IMR-90 (cell line): ENCODE measurements at regions not wholly inside any gene's neighbourhood (a gene's known extent, or its start where the extent isn't known, plus 50 kb on each side); places are given as distances from the start of the nearest gene placed in this dataset.

Experiments used
- ATAC-seq: fragments of 200-7000 bp; cut with Tn5 transposase; 2 replicates; pipeline ENCODE4 v1.9.1; 2020; ENCODE audit warnings: low read depth, mild to moderate bottlenecking, moderate library complexity
- BruUV-seq: library from RNA; stranded (reverse); fragments of 400-500 nt; replicated peaks from 2 replicates; lab custom pipeline; 2021; lab: Mats Ljungman, UMichigan
- CTCF ChIA-PET: fragments of 300-600 bp; formaldehyde crosslinking; extraction: SDS; loops from one replicate; lab custom pipeline; 2021; ENCODE audit warnings: antibody characterized with exemption; lab: Yijun Ruan, JAX
- POLR2A ChIA-PET: fragments of 300-600 bp; sonication (Branson Sonifier 250); formaldehyde crosslinking; loops from one replicate; lab custom pipeline; 2022; ENCODE audit warnings: antibody characterized with exemption; ENCODE audit not compliant: unreplicated experiment; lab: Charles Lee
- DNase-seq: peaks from one replicate; pipeline ENCODE4 v3.0.0; 2013
- H2AFZ ChIP-seq: replicated peaks from 2 replicates; pipeline ENCODE3; 2013; ENCODE audit warnings: low read length, mild to moderate bottlenecking; ENCODE audit not compliant: poor library complexity
- H2AK5ac ChIP-seq: 2 replicates; pipeline ENCODE4 v1.6.1; 2013; ENCODE audit warnings: low read depth, low read length, inconsistent platforms
- H2AK9ac ChIP-seq: replicated peaks from 2 replicates; pipeline ENCODE3; 2013; ENCODE audit warnings: mild to moderate bottlenecking, low read depth, low read length, moderate library complexity; ENCODE audit not compliant: poor library complexity
- H2BK120ac ChIP-seq: 2 replicates; pipeline ENCODE4 v1.6.1; 2013; ENCODE audit warnings: low read depth, low read length, inconsistent platforms
- H2BK15ac ChIP-seq: 3 replicates; pipeline ENCODE4 v1.6.1; 2013; ENCODE audit warnings: low read depth, low read length, inconsistent platforms
- H2BK20ac ChIP-seq: 2 replicates; pipeline ENCODE4 v1.6.1; 2013; ENCODE audit warnings: low read depth, mild to moderate bottlenecking, inconsistent platforms, low read length, moderate library complexity
- H2BK5ac ChIP-seq: 2 replicates; pipeline ENCODE4 v1.6.1; 2013; ENCODE audit warnings: mild to moderate bottlenecking, low read depth, low read length, inconsistent platforms; ENCODE audit not compliant: poor library complexity, severe bottlenecking
- H3K14ac ChIP-seq: replicated peaks from 2 replicates; pipeline ENCODE4 v1.6.1; 2013; ENCODE audit warnings: low read depth, low read length, inconsistent platforms
- H3K18ac ChIP-seq: 2 replicates; pipeline ENCODE4 v1.6.1; 2013; ENCODE audit warnings: low read depth, low read length, control low read depth
- H3K23ac ChIP-seq: 2 replicates; pipeline ENCODE4 v1.6.1; 2013; ENCODE audit warnings: low read depth, low read length, inconsistent platforms
- H3K27ac ChIP-seq: 2 replicates; pipeline ENCODE4 v1.5.1; 2013; ENCODE audit warnings: mild to moderate bottlenecking, control low read depth, low read length; ENCODE audit not compliant: insufficient read depth
- H3K27me3 ChIP-seq: 2 replicates; pipeline ENCODE4 v1.6.1; 2013; ENCODE audit warnings: low read length; ENCODE audit not compliant: control insufficient read depth, insufficient read depth
- H3K36me3 ChIP-seq: 2 replicates; pipeline ENCODE4 v1.6.1; 2013; ENCODE audit warnings: low read length, mixed read lengths; ENCODE audit not compliant: control insufficient read depth, insufficient read depth
- H3K4ac ChIP-seq: 2 replicates; pipeline ENCODE4 v1.6.1; 2013; ENCODE audit warnings: low read depth, low read length, inconsistent platforms
- H3K4me1 ChIP-seq: 2 replicates; pipeline ENCODE4 v1.6.1; 2013; ENCODE audit warnings: low read length, mixed read lengths; ENCODE audit not compliant: control insufficient read depth, insufficient read depth
- H3K4me2 ChIP-seq: 2 replicates; pipeline ENCODE4 v1.6.1; 2013; ENCODE audit warnings: low read depth, mild to moderate bottlenecking, control low read depth, low read length, moderate library complexity
- H3K4me3 ChIP-seq: 2 replicates; pipeline ENCODE4 v1.5.1; 2013; ENCODE audit warnings: low read depth, mild to moderate bottlenecking, control low read depth, low read length, moderate library complexity; ENCODE audit not compliant: insufficient read depth
- H3K56ac ChIP-seq: 2 replicates; pipeline ENCODE4 v1.6.1; 2013; ENCODE audit warnings: low read length, inconsistent platforms; ENCODE audit not compliant: insufficient read depth; ENCODE audit errors: extremely low read depth
- H3K79me1 ChIP-seq, 2 experiments: 2 replicates each; pipeline ENCODE4 v1.6.1; 2013; ENCODE audit warnings: low read length in 2 of 2, inconsistent platforms in 1 of 2, low read depth in 1 of 2
- H3K9ac ChIP-seq: 2 replicates; pipeline ENCODE4 v1.6.1; 2013; ENCODE audit warnings: low read depth, low read length, control low read depth
- H3K9me1 ChIP-seq: 2 replicates; pipeline ENCODE4 v1.6.1; 2013; ENCODE audit warnings: low read length, inconsistent platforms; ENCODE audit not compliant: insufficient read depth
- H3K9me3 ChIP-seq: 2 replicates; pipeline ENCODE4 v1.6.1; 2013; ENCODE audit warnings: low read length; ENCODE audit not compliant: control insufficient read depth, insufficient read depth
- H4K20me1 ChIP-seq: 2 replicates; pipeline ENCODE4 v1.6.1; 2013; ENCODE audit warnings: low read length, inconsistent platforms; ENCODE audit not compliant: insufficient read depth
- H4K5ac ChIP-seq: 2 replicates; pipeline ENCODE4 v1.6.1; 2013; ENCODE audit warnings: mild to moderate bottlenecking, low read depth, low read length, control low read depth
- H4K8ac ChIP-seq, 2 experiments: 2 replicates each; pipeline ENCODE4 v1.6.1; 2013; ENCODE audit warnings: low read depth in 2 of 2, low read length in 2 of 2, control low read depth in 1 of 2, inconsistent platforms in 1 of 2
- H4K91ac ChIP-seq: 2 replicates; pipeline ENCODE4 v1.6.1; 2013; ENCODE audit warnings: low read depth, low read length, inconsistent platforms; ENCODE audit not compliant: insufficient read depth
- CEBPB ChIP-seq: IDR thresholded peaks from 2 replicates; pipeline ENCODE4 v1.6.1; 2012; ENCODE audit warnings: low read depth, low read length, improper control_type of control experiment
- CHD1 ChIP-seq: IDR thresholded peaks from 2 replicates; pipeline ENCODE4 v1.6.1; 2012; ENCODE audit warnings: low read depth, low read length, improper control_type of control experiment
- CTCF ChIP-seq: conservative IDR thresholded peaks from 2 replicates; pipeline ENCODE4 v1.5.1; 2012; ENCODE audit warnings: mild to moderate bottlenecking, low read depth, low read length, improper control_type of control experiment
- MAFK ChIP-seq: IDR thresholded peaks from 2 replicates; pipeline ENCODE4 v1.6.1; 2012; ENCODE audit warnings: low read depth, low read length, improper control_type of control experiment
- RAD21 ChIP-seq: IDR thresholded peaks from 2 replicates; pipeline ENCODE4 v1.6.1; 2012; ENCODE audit warnings: low read length, improper control_type of control experiment
- WGBS, 2 experiments: methylation state at CpG; one replicate each; pipeline versions ENCODE4 v1.1.5 to v1.1.7; 2013; ENCODE audit warnings: missing lambda C conversion rate in 2 of 2; ENCODE audit not compliant: insufficient read length in 1 of 2; ENCODE audit errors: extremely low coverage in 2 of 2; 5-methylcytosine and 5-hydroxymethylcytosine counted together
- dilution Hi-C: fragments of 300-500 bp; cut with HindIII; formaldehyde crosslinking; loops from one replicate; pipeline ENCODE4 v1.14.3; 2018; ENCODE audit warnings: low sequenced_read_pairs; ENCODE audit not compliant: unreplicated experiment
- in situ Hi-C: fragments of 300-500 bp; cut with MboI; formaldehyde crosslinking; loops from 3 replicates; pipeline ENCODE4 v1.14.3; 2019; ENCODE audit warnings: low sequenced_read_pairs, inconsistent platforms, mixed read lengths
- intact Hi-C: fragments of 100-400 bp; cut with micrococcal nuclease; formaldehyde crosslinking; loops from 2 replicates; pipeline ENCODE4 v1.10.0; 2022

GRCh38 chr1:222157612-222158011, 390.3 kb downstream of the HHIPL2 start:
- H2AK9ac ChIP-seq = no peak overlapping the region
- H2AK5ac ChIP-seq = no peak overlapping the region
- intact Hi-C loops = no loop called here
- H4K5ac ChIP-seq = no peak overlapping the region
- no peak overlapping the region for H4K91ac ChIP-seq
- ATAC-seq (no peak), DNase-seq (no peak)
- ChIA-PET CTCF (no interaction called here), POLR2A (no interaction called here)
- H2AFZ ChIP-seq = no peak overlapping the region
- no peak overlapping the region for H3K23ac ChIP-seq
- no peaks in the 10 kb centered on the region for H3K4me1 ChIP-seq
- no peak overlapping the region for H3K56ac ChIP-seq
- no peak overlapping the region for H3K18ac ChIP-seq
- H4K20me1 ChIP-seq = no peaks in the 10 kb centered on the region
- H4K8ac ChIP-seq = no peak overlapping the region
- H3K4me2 ChIP-seq = no peak overlapping the region
- H3K9ac ChIP-seq = no peak overlapping the region
- no peak overlapping the region for H2BK15ac ChIP-seq
- H3K9me1 ChIP-seq = no peaks in the 10 kb centered on the region
- in situ Hi-C loops = no loop called here
- no peak overlapping the region for H3K14ac ChIP-seq
- no peak overlapping the region for H2BK20ac ChIP-seq
- no peak overlapping the region for H3K4ac ChIP-seq
- TF ChIP-seq RAD21 (no peak), CTCF (no peak), CEBPB (no peak), CHD1 (no peak), MAFK (no peak)
- no peak overlapping the region for H2BK5ac ChIP-seq
- BruUV-seq = no TSS peak
- no peaks in the 10 kb centered on the region for H3K36me3 ChIP-seq
- WGBS, 2 experiments = no CpG with 5 or more reads among the region's 1 CpG
- dilution Hi-C loops = no loop called here
- H3K27ac ChIP-seq = no peak overlapping the region
- peaks cover 7% of the 10 kb centered on the region for H3K9me3 ChIP-seq
- no peaks in the 10 kb centered on the region for H3K27me3 ChIP-seq
- H3K4me3 ChIP-seq = no peak overlapping the region
- no peak overlapping the region for H2BK120ac ChIP-seq
- H3K79me1 ChIP-seq = no peaks in the 10 kb centered on the region
